CD4-positive, alpha-beta T cell treated with Interleukin-1 beta for 1 hour (primary cell): ENCODE measurements at regions not wholly inside any gene's neighbourhood (a gene's known extent, or its start where the extent isn't known, plus 50 kb on each side); places are given as distances from the start of the nearest gene placed in this dataset.

ENCODE experiments used
- DNase-seq, 2 donors: peaks; one replicate each; pipeline ENCODE4 v3.0.0-alpha.2; 2020 to 2022

GRCh38 chr6:139547122-139547776 lies 172.8 kb upstream of the CITED2 start:
- DNase-seq = no peak

- no peak for DNase-seq
These were observed 171.6 kb upstream of the CITED2 start for GRCh38 chr6:139546106-139546472.

DNA sequence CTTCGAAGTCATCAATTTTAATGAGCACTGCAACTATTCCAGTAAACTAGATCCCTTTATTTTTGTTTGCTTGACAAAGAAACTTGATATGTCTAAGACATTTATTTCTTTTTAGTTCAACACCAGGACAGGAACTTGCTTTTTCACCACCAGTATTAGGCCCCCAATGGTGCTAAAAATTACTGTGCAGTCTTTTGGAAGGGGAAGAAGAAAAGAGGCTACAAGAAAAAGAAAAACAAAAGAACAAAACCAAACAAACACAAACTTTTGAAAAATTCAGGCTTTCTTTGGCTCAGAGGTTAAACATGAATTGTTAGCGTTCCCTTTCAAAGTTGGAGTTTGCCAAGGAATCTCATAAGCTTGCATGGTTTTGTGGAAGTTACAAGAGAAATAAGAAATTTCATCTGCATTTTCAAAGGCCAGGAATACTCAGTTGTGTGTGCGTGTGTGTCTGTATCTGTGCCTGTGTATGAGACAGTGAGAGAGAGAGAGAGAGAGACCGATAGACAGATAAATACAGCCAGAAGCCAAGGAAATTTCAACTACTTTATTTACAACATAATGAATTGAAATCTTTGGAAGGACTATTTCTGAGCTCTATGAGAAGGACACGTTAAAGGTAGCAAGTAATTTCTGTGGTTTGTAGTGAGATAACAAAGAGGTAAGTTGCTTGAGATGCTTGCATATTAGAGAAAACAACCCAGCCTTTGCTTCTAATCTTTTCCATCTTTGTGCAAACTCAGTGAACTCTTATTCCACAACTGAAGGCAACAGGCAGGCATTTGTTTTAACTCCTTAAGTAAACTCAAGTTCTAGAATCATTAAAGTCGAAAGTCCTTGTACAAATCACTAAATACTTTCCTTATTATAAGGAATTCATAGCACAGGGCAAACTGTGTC lies 171.0 kb upstream of the CITED2 start:
- DNase-seq = no peak

- no peak for DNase-seq
These were observed 170.2 kb upstream of the CITED2 start for GRCh38 chr6:139544701-139545057.

DNA sequence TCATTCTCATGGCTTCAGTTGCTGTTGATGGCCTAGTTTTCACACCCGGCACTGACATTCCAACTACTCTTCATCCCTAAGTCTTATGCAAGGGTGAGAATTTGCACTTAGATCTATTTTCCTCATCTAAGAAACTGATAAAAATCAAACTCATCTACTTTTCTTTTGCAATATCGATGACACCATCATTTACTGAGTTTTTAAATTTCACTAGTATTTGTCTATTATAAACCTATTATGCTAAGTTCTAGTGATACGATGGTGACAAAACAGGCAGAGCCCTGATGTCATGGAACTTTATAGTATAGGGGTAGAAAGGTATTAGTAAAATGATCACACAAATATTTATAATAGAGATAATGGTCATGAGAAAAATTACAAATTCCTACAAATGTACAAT lies 167.9 kb upstream of the CITED2 start:
- DNase-seq = no peak

- DNase-seq = no peak
These were observed 166.4 kb upstream of the CITED2 start for GRCh38 chr6:139540894-139541293.

- DNase-seq = peak; percentile 36 to 52
These were observed 165.8 kb upstream of the CITED2 start for GRCh38 chr6:139540276-139540675.

DNA sequence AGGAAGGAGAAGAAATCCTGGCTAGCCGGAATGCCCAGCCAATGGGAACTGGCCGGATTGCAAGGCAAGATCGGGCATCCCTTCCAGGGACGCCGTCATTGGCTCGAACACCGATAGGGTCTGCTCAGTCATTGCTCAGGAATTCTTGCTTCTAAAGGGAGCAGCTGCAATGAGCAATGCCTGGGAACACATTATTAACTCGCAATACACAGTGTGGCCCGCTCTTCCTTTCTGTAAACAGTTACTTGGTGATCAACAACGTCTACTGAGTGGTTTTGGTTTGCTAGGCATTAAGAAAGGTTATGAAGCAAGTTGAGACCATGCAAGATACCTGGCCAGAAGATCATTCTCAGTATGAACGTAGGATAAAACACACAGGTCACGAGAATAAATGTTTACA lies 165.4 kb upstream of the CITED2 start:
- no peak for DNase-seq

GRCh38 chr6:139538366-139538765 lies 163.9 kb upstream of the CITED2 start:
- DNase-seq = no peak

DNA sequence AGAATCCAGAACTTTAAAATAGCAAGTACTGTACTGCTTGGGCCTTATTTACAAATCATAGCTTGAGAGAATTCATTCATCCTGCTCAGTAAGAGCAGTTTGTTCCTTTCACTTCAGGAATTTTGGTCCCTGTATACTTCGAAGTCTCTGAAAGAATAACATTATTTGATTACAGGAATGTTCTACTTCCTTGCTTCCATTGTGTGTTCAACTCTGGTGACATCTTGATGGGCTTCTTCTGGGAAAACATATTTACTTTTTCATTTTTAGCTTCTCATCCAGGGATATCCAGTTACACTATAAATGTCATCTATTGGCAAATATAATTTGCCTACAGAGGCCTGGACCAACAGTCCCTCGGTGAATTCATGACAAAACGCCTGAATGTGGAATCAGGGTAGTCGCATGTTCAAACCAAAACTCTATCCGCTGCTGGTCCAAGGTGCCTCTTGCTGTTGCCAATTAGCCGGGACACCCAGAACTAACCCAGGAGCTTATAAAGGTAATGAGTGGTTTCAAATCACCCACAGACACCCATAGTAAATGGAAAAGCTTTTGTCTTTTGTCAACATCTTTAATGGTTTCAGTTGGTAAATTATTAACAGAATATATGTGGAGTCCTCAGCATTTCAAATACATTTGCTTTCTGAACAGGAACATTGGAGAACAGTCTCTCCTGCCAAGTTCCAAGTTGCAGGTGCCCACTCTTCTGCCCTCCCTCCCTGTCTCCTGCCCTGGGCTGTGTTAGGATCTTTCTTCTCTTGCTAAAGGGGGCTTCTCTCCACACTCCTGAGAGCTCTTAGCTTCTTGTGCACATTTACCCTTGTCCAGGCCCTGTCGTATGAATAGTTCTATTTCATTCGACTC lies 162.5 kb upstream of the CITED2 start:
- no peak for DNase-seq

- DNase-seq = peak in 1 of 2 donors; percentile 22
These were observed 160.1 kb upstream of the CITED2 start for GRCh38 chr6:139534472-139535115.

DNA sequence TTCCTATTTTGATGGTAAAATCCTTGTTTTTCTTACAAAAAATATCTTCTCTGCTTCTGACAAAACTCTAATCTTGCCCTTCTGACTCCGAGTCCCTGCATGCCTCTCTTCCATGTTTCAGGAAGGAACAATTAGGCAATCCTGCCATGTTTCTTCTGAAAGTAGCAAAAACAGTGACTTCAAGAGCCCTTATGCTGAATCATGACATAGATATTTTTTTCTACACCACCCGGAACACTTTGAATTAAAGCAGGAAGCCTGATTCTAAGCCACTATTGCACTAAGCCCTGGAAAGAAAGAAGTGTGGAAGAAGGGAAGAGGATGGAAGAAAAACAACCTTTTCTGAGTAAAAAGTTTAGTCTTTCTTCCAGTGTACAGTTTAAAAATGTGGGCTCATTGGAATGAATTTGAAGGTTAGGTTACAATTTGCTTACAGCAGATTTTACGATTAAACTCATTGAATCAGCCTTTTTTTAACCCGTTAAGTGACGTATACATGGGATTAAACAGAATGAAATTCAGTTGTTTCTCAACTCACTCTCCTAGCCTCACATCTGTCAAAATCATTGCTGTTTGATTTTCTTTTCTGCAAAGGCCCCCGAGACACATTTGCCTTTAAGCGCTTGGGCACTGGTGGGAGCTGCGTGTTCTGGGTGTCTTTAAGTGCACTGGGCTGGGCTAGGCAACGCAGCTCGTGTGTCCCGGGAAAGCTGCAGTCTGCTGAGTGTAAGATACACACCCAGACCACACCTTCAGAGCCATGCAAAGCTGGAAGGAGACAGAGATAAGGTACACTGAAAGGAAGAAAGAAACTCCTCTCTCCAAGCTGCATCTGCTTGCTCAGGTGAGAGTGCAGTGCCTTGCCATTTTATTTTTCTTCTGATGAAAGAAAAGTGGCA lies 159.4 kb upstream of the CITED2 start:
- no peak for DNase-seq

GRCh38 chr6:139533171-139533570 lies 158.7 kb upstream of the CITED2 start:
- DNase-seq = no peak

- peak; percentile 43 to 67 for DNase-seq
These were observed 157.0 kb upstream of the CITED2 start for GRCh38 chr6:139531148-139532115.

GRCh38 chr6:139530561-139530960 lies 156.1 kb upstream of the CITED2 start:
- DNase-seq = peak in 1 of 2 donors; percentile 10

- no peak for DNase-seq
These were observed 155.0 kb upstream of the CITED2 start for GRCh38 chr6:139529420-139529819.

- no peak for DNase-seq
These were observed 154.0 kb upstream of the CITED2 start for GRCh38 chr6:139528471-139528870.

DNA sequence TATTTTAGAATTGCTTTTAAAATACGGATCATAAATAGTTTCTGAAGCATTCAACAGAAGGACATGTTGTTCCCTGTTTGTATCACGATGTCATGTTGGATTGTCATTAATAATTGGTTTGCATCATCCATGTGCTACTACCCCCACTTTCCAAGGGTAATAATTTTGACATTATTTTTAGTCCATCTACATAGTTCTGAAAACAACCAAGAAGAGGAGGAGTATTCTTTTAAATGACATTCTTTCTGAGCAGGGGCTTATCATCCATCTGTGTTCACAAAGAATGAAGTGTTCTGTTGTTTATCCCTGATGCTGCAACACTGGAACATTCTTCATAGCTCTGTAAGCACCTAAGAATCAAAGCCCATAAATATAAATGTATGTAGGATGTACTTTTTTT lies 151.0 kb upstream of the CITED2 start:
- no peak for DNase-seq

- DNase-seq = no peak
These were observed 149.5 kb upstream of the CITED2 start for GRCh38 chr6:139523986-139524385.

DNA sequence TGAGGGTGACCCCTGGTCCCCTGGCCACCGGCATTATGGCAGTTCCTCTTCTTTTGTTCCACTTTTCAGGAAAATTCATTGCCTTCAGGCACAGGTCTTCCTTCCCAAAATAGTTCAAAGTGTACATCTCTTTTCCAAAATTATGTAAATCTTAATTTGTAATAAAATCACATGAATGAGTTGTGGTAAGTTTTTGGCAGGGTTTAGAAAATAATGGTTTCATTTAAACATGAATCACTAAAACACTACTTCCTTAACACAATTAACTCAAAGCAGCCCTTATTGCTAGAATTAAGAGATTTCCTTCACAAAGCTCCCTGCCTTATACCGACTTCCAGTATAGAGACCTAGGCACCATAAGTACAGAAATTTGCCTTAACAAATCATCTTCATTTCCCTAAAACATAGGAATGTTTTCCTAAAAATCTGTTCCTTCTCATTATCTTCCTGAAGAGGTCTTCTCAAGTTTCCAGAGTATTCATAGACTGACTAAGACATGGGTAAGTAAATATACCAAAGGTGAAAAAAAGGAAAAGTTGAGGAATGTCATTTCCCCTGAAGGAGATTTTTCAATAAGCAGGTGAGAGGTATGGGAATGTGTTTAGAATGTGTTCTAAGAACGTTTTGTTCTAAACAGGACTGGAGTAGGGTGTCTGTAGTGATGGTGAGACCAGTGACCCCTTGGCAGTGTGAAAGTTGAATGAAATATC lies 148.2 kb upstream of the CITED2 start:
- no peak for DNase-seq
